GM12874 (cell line): ENCODE measurements at regions not wholly inside any gene's neighbourhood (a gene's known extent, or its start where the extent isn't known, plus 50 kb on each side); places are given as distances from the start of the nearest gene placed in this dataset.

Source experiments
- TF ChIP-seq, protein P1 (sequence below): IDR thresholded peaks from 2 replicates; pipeline ENCODE4 v1.5.1; 2011; ENCODE audit warnings: low read depth, mild to moderate bottlenecking, control low read depth, low read length, moderate library complexity; ENCODE audit not compliant: insufficient read depth

DNA sequence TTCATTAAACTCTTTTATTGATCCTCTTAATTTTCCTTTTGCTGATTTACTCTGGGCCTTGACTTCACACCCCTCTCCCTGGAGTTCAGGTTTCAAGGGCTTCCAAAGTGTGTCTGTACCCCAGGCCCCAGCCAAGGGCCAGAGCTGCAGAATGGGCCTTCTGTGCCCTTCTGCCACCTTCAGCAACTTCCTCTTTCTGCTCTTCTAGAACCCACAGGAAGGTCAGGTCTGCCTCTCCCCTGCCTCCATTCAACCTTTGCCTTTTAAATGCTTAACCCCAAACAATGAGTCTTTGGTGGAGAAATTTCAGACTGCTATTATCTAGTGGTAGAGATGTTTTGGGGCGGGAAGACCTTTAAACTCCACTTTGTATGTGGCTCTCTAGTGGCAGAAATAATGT, 63.1 kb downstream of the TSN start:
- TF ChIP-seq, protein P1, sequence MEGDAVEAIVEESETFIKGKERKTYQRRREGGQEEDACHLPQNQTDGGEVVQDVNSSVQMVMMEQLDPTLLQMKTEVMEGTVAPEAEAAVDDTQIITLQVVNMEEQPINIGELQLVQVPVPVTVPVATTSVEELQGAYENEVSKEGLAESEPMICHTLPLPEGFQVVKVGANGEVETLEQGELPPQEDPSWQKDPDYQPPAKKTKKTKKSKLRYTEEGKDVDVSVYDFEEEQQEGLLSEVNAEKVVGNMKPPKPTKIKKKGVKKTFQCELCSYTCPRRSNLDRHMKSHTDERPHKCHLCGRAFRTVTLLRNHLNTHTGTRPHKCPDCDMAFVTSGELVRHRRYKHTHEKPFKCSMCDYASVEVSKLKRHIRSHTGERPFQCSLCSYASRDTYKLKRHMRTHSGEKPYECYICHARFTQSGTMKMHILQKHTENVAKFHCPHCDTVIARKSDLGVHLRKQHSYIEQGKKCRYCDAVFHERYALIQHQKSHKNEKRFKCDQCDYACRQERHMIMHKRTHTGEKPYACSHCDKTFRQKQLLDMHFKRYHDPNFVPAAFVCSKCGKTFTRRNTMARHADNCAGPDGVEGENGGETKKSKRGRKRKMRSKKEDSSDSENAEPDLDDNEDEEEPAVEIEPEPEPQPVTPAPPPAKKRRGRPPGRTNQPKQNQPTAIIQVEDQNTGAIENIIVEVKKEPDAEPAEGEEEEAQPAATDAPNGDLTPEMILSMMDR, result no peak

DNA sequence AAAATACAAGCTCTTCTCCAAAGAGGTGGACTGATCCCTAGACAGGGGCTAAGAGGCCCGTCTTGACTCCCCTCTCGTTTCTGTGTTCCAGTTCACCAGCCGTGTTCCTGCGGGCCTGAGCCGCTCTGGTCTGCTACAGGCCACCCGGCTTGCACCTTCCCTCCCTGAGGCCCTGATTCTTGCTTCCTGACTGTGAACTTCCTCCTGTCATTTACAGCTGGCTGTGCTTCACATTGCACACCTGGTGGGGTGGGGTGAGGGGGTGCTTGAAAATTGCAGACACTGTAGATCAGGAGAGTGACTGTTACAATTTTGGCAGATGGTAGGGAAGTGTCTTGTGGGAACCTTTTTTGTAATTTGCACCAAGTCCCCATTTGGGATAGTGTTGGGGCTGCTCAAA, 64.4 kb downstream of the TSN start:
- TF ChIP-seq, protein P1, result no peak

DNA sequence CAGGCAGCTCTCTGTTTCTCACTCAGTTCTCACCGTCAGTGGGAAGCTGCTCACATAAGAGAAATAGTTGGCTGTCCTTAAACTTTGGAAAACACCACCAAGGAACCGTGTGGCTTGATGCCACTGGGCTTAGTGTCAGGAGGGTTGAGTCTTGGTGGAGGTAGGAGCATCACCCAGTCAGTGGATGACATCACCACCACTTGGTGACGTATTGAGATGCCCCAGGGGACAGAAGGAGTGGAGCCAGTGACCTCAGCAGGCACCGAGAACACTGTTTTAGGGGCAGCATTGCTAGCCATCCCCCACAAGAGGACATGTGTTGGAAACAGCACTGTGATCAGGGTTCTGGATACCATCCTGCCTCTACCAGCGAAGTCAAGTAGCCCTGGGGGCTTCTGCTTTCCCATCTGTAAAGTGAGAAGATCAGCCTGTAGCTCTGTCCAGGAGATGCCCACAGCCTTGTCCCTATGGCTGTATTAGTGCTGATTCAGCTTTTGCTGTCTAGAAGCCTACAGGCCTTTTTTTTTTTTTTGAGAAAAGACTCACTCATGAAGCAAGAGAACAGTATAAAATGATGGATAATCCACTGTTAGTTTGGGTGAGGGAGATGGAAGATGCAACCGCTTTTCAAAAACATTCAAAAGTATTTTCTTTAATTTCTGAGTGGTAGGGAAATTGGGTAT, 66.2 kb downstream of the TSN start:
- TF ChIP-seq, protein P1, result no peak

DNA sequence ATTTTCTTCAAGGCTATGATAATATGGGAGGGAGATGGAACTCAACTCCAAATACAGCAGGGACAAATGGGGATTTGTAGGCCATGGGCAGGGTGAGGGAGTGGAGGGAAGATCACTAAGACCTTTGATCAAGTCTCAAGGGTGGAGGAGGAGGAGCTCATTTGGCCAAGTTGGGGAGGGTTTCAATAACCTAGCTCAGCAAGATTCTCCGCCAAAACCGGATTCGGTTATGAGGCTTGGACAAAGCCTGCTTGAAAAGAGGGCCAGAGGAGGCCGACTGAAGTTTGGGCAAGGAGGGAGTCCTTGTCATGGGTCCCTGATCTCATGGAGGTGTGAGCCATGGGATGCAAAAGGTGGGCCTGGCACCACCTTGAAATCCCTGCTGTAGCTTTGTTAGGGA, 68.8 kb downstream of the TSN start:
- TF ChIP-seq, protein P1, result no peak

DNA sequence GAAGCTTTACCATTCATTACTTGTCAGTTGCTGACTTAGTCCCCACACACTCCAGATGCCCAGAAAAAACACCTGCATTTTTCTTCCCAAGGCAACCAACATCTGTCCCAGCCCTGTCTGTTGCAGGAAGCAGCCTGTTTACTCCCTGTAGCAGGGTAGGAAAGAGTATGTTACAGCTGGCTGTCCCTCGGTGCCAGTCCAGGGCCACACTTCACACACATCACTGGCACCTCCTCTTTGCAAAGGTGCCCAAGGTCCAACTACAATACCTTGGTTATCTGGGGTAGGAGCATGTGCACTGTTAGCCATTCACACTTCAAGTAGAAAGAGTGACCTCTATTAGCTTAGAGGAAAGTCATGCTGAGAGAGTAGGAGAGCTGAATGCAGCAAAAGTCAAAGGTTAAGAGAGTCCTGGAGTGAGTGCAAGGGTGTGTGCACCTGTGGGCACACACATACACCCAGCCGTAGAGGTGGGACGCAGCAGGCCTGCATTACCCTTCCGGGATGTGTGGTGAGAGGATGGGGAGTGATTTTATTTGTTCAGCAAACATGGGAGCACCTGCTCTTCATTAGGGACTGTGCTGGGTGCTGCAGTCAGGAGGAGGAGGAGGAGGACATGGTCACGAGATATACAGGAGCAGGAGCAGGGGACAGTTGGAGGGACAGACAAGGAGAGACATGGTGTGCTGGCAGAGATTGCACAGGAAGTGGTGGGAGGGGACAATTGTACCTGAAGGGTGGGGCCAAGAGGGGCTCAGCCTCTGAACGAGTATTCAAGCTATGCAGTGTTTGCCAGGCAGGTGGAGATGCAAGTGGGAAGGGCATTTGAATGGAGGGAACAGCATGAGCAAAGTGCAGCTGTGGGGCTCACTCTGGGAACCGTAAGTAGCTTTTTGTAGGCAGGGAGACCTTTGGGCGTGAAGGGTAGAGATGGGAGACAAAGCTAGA, 69.8 kb downstream of the TSN start:
- TF ChIP-seq, protein P1, result no peak

DNA sequence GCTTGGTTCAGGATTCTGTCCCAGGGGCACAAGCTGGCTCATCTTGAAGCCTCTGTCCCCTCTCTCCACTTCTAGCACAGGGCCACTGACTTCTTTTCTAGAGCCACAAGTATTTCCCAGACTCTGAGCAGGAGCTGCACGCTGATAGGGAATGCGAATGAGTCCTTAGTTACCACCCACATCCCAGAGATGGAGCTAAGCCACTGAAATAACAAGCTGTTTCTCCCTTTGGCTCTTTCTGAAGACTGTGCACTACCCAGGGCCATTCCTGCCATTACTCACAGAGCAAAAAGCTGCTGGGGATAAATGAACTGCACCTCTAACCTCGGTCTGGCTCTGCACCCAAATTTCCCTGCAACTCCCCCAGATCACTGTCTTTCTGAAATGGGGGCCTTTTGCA, 70.6 kb downstream of the TSN start:
- TF ChIP-seq, protein P1, result no peak

DNA sequence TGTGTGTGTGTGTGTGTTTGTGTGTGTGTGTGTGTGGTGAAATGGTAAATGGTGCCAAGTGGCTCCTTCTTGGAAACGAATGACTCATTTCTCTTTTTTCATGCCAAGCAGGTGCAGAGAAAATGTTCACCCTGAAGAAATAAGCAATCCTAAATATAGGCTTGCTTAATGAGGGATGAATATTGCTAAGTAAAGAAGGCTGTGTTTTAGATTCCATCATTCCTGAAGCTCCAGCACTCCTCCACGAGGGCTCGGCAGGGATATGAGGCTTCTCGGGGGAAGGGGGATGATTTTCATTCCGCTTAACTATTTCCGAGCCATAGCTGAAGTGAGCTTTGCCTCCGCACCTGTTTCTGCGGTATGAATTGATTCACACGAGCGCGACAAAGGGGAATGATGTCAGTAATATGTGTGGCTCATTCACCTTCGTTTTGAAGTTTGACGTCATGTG, 72.9 kb downstream of the TSN start:
- TF ChIP-seq, protein P1, result no peak
